CD14-positive monocyte (primary cell): ENCODE measurements at regions not wholly inside any gene's neighbourhood (a gene's known extent, or its start where the extent isn't known, plus 50 kb on each side); places are given as distances from the start of the nearest gene placed in this dataset.

Source experiments
- DNase-seq, 3 donors: peaks; one replicate each; pipeline ENCODE4 v3.0.0-alpha.2; 2011 to 2022
- H2AFZ ChIP-seq: 2 replicates; pipeline ENCODE4 v1.6.0; 2012; ENCODE audit warnings: mild to moderate bottlenecking, low read depth, low read length, inconsistent platforms; ENCODE audit not compliant: insufficient read depth, poor library complexity, severe bottlenecking
- H3K27ac ChIP-seq, 2 donors: 1 replicate in 1 of 2; 2 replicates in 1 of 2; pipeline ENCODE4 v1.5.1; 2012 to 2013; ENCODE audit warnings: low read length in 2 of 2, control low read depth in 1 of 2, inconsistent platforms in 1 of 2, low read depth in 1 of 2, mild to moderate bottlenecking in 1 of 2
- H3K27me3 ChIP-seq, 2 donors: one replicate each; pipeline versions ENCODE4 v1.6.0 to v1.6.1; 2011 to 2013; ENCODE audit warnings: low read length in 2 of 2; ENCODE audit not compliant: control insufficient read depth in 2 of 2, insufficient read depth in 2 of 2
- H3K36me3 ChIP-seq, 2 donors: replicated peaks in 1 of 2; 1 replicate in 1 of 2; 2 replicates in 1 of 2; pipeline versions ENCODE4 v1.5.1 to v1.6.1; 2012 to 2013; ENCODE audit warnings: low read length in 2 of 2, control low read depth in 1 of 2, inconsistent platforms in 1 of 2, mild to moderate bottlenecking in 1 of 2; ENCODE audit not compliant: insufficient read depth in 2 of 2, control insufficient read depth in 1 of 2
- H3K4me1 ChIP-seq, 2 donors: 1 replicate in 1 of 2; 2 replicates in 1 of 2; pipeline versions ENCODE4 v1.5.1 to v1.6.1; 2012 to 2013; ENCODE audit warnings: low read length in 2 of 2, control low read depth in 1 of 2, inconsistent platforms in 1 of 2, mild to moderate bottlenecking in 1 of 2, moderate library complexity in 1 of 2; ENCODE audit not compliant: insufficient read depth in 2 of 2, control insufficient read depth in 1 of 2
- H3K4me2 ChIP-seq: replicated peaks from 2 replicates; pipeline ENCODE3; 2012; ENCODE audit warnings: low read length, moderate library complexity, mild to moderate bottlenecking; ENCODE audit not compliant: poor library complexity, severe bottlenecking; ENCODE audit errors: extremely low read depth
- H3K4me3 ChIP-seq, 3 experiments: fragments of 200-600 bp in 1 of 3; sonication (generic) in 1 of 3; replicated peaks in 1 of 3; 1 replicate in 2 of 3; 2 replicates in 1 of 3; pipeline ENCODE4 v1.5.1; 2011 to 2013; ENCODE audit warnings: low read length in 3 of 3, mild to moderate bottlenecking in 3 of 3, control low read depth in 2 of 3, low read depth in 2 of 3, inconsistent platforms in 1 of 3, moderate library complexity in 1 of 3
- H3K79me2 ChIP-seq: 2 replicates; pipeline ENCODE4 v1.6.0; 2012; ENCODE audit warnings: mild to moderate bottlenecking, control low read depth, inconsistent platforms, low read length, moderate library complexity; ENCODE audit not compliant: insufficient read depth
- H3K9ac ChIP-seq: 2 replicates; pipeline ENCODE4 v1.6.0; 2017; ENCODE audit warnings: low read length, mild to moderate bottlenecking; ENCODE audit not compliant: insufficient read depth, poor library complexity, severe bottlenecking
- H3K9me3 ChIP-seq, 2 donors: replicated peaks in 1 of 2; 1 replicate in 1 of 2; 2 replicates in 1 of 2; pipeline versions ENCODE4 v1.5.1 to v1.6.1; 2012 to 2013; ENCODE audit warnings: low read length in 2 of 2, control low read depth in 1 of 2; ENCODE audit not compliant: control insufficient read depth in 1 of 2, insufficient read depth in 1 of 2
- H4K20me1 ChIP-seq: 2 replicates; pipeline ENCODE4 v1.6.0; 2012; ENCODE audit warnings: mild to moderate bottlenecking, low read length, control low read depth, moderate library complexity; ENCODE audit not compliant: insufficient read depth
- H3K27ac Mint-ChIP-seq, 7 donors: one replicate each; pipeline ENCODE4 v1.8.0; 2020; ENCODE audit warnings: mild to moderate bottlenecking in 7 of 7, mixed read lengths in 7 of 7, moderate library complexity in 6 of 7, inconsistent platforms in 2 of 7
- H3K27me3 Mint-ChIP-seq, 3 donors: one replicate each; pipeline ENCODE4 v1.8.0; 2021 to 2022; ENCODE audit warnings: low read depth in 3 of 3, mild to moderate bottlenecking in 3 of 3, mixed read lengths in 3 of 3, moderate library complexity in 3 of 3, inconsistent platforms in 1 of 3
- H3K36me3 Mint-ChIP-seq, 2 donors: one replicate each; pipeline ENCODE4 v1.8.0; 2020; ENCODE audit warnings: mixed read lengths in 2 of 2, inconsistent platforms in 1 of 2, mild to moderate bottlenecking in 1 of 2
- H3K4me1 Mint-ChIP-seq: one replicate; pipeline ENCODE4 v1.8.0; 2020; ENCODE audit warnings: mild to moderate bottlenecking, mixed read lengths
- H3K4me3 Mint-ChIP-seq, 2 donors: one replicate each; pipeline ENCODE4 v1.8.0; 2020; ENCODE audit warnings: mild to moderate bottlenecking in 2 of 2, mixed read lengths in 2 of 2, moderate library complexity in 1 of 2
- H3K9me3 Mint-ChIP-seq, 7 donors: one replicate each; pipeline ENCODE4 v1.8.0; 2020 to 2022; ENCODE audit warnings: mixed read lengths in 7 of 7, mild to moderate bottlenecking in 6 of 7, moderate library complexity in 6 of 7, inconsistent platforms in 2 of 7
- CTCF ChIP-seq: fragments of 200-600 bp; IDR thresholded peaks from one replicate; pipeline ENCODE4 v1.8.0; 2022; ENCODE audit warnings: antibody characterized with exemption, mild to moderate bottlenecking
- WGBS: methylation state at CpG from one replicate; pipeline ENCODE4 v1.1.5; 2013; ENCODE audit warnings: missing lambda C conversion rate; ENCODE audit not compliant: insufficient coverage; 5-methylcytosine and 5-hydroxymethylcytosine counted together
- intact Hi-C, 2 donors: fragments of 100-400 bp; cut with micrococcal nuclease; formaldehyde crosslinking; loops; one replicate each; pipeline versions ENCODE4 v1.15.0 to v1.15.1; 2023

- Mint-ChIP-seq H3K9me3 (peaks cover 0 to 2% (median 0%) of the 10 kb centered on the region in 7 donors), H3K36me3 (no peaks in the 10 kb centered on the region), H3K4me3 (no peak overlapping the region), H3K27me3 (peaks cover 0 to 4% (median 3%) of the 10 kb centered on the region in 3 donors), H3K4me1 (peaks cover 20% of the 10 kb centered on the region), H3K27ac (no peak overlapping the region)
- no peak overlapping the region for H3K4me3 ChIP-seq
- peaks cover 13 to 18% of the 10 kb centered on the region in 2 donors for H3K4me1 ChIP-seq
- TF ChIP-seq CTCF = no peak
- no peak overlapping the region for H3K4me2 ChIP-seq
- no peaks in the 10 kb centered on the region for H4K20me1 ChIP-seq
- H3K9ac ChIP-seq = no peak overlapping the region
- intact Hi-C loops = no loop called here
- no peak overlapping the region for H3K27ac ChIP-seq
- H3K36me3 ChIP-seq = no peaks in the 10 kb centered on the region
- H3K79me2 ChIP-seq = no peaks in the 10 kb centered on the region
- no peak for DNase-seq
- H3K9me3 ChIP-seq = no peaks in the 10 kb centered on the region
- H3K27me3 ChIP-seq = no peaks in the 10 kb centered on the region
- no peak overlapping the region for H2AFZ ChIP-seq
Observed at GRCh38 chr20:40798066-40798465, 109.0 kb upstream of the MAFB start.

GRCh38 chr20:40802886-40803285 lies 113.8 kb upstream of the MAFB start:
- Mint-ChIP-seq H3K27ac (no peak overlapping the region), H3K27me3 (peaks cover 0 to 5% (median 1%) of the 10 kb centered on the region in 3 donors), H3K9me3 (no peaks in the 10 kb centered on the region), H3K4me3 (no peak overlapping the region), H3K36me3 (no peaks in the 10 kb centered on the region), H3K4me1 (no peaks in the 10 kb centered on the region)
- intact Hi-C loops = no loop called here
- WGBS = 100% methylated on average over 1 of the region's 3 CpGs
- Histone ChIP-seq H3K4me1 (no peaks in the 10 kb centered on the region), H3K4me2 (no peak overlapping the region), H3K79me2 (no peaks in the 10 kb centered on the region), H3K9me3 (no peaks in the 10 kb centered on the region), H3K27me3 (no peaks in the 10 kb centered on the region), H3K36me3 (no peaks in the 10 kb centered on the region), H4K20me1 (no peaks in the 10 kb centered on the region), H3K9ac (no peak overlapping the region), H2AFZ (no peak overlapping the region), H3K4me3 (no peak overlapping the region), H3K27ac (no peak overlapping the region)
- no peak for DNase-seq
- no peak for TF ChIP-seq CTCF
